ENCODE measurements at regions not wholly inside any gene's neighbourhood (a gene's known extent, or its start where the extent isn't known, plus 50 kb on each side); places are given as distances from the start of the nearest gene placed in this dataset.

- Histone ChIP-seq H3K9me3 (ENCODE audit: control insufficient read depth, low read depth, low read length) (no peaks in the 10 kb centered on the region), H3K18ac (ENCODE audit: insufficient read length, low read depth, low read length) (no peak overlapping the region), H3K14ac (ENCODE audit: insufficient read depth, low read length) (no peak overlapping the region), H2AK5ac (ENCODE audit: insufficient read length, low read length) (no peak overlapping the region), H3K9ac (ENCODE audit: extremely low read depth, insufficient read length, low read length) (no peak overlapping the region), H3K79me2 (ENCODE audit: insufficient read depth, low read length) (no peaks in the 10 kb centered on the region), H2BK12ac (ENCODE audit: insufficient read length, low read depth, low read length) (no peak overlapping the region), H2BK15ac (ENCODE audit: low read depth, low read length) (no peak overlapping the region), H4K91ac (ENCODE audit: insufficient read length, low read depth, low read length) (no peak overlapping the region), H3K79me1 (ENCODE audit: insufficient read depth, low read depth, low read length, poor library complexity, severe bottlenecking) (no peaks in the 10 kb centered on the region), H3K23ac (ENCODE audit: insufficient read length, low read depth, low read length) (no peak overlapping the region), H2BK120ac (ENCODE audit: low read depth, low read length, poor library complexity, severe bottlenecking) (no peak overlapping the region), H2BK5ac (ENCODE audit: insufficient read length, low read length) (no peak overlapping the region), H4K5ac (ENCODE audit: insufficient read length, low read depth, low read length) (no peak overlapping the region), H3T11ph (ENCODE audit: low read length) (no peak overlapping the region), H4K20me1 (ENCODE audit: control insufficient read depth, insufficient read depth, insufficient read length) (no peaks in the 10 kb centered on the region), H2BK20ac (ENCODE audit: low read depth, low read length, poor library complexity, severe bottlenecking) (no peak overlapping the region), H2AFZ (ENCODE audit: low read length) (no peak overlapping the region), H3K56ac (ENCODE audit: insufficient read length, low read depth, low read length) (no peak overlapping the region), H3K4me1 (ENCODE audit: insufficient read depth, low read length) (peaks cover 2% of the 10 kb centered on the region; the same call in 1 of the 2 replicates), H3K4ac (ENCODE audit: low read depth, low read length) (no peak overlapping the region), H3K23me2 (ENCODE audit: insufficient read length, low read depth, low read length, poor library complexity, severe bottlenecking) (no peaks in the 10 kb centered on the region), H3K27ac (ENCODE audit: insufficient read length, low read depth, low read length) (no peak overlapping the region), H3K27me3 (ENCODE audit: insufficient read depth, low read length) (no peaks in the 10 kb centered on the region), H4K8ac (replicated peaks; ENCODE audit: insufficient read length, low read depth, low read length) (no peak overlapping the region), H3K4me2 (ENCODE audit: insufficient read depth, insufficient read length, low read length) (no peak overlapping the region)
- DNase-seq = no peak
- WGBS (ENCODE audit: extremely low coverage, insufficient read length, low lambda C conversion rate) = no CpG with 5 or more reads among the region's 3 CpGs
- Mint-ChIP-seq H3K27ac (no peak overlapping the region), H3K9me3 (no peaks in the 10 kb centered on the region; a peak in 1 of 5 replicates), H3K4me3 (no peak overlapping the region), H3K27me3 (ENCODE audit: low read depth) (peaks cover 1% of the 10 kb centered on the region), H3K4me1 (peaks cover 11 to 14% of the 10 kb centered on the region in 2 experiments), H3K36me3 (ENCODE audit: insufficient read depth in 1 of 3, low read depth in 3 of 3) (peaks cover 0 to 4% (median 0%) of the 10 kb centered on the region in 3 experiments; a peak in 1 of 7 replicates)
- TF ChIP-seq CTCF (conservative IDR thresholded peaks at IDR 0.05) = no peak
Observed at GRCh38 chr9:95822015-95822414, 53.5 kb upstream of the ERCC6L2 start.

All from H9 (cell line).